ENCODE measurements at regions not wholly inside any gene's neighbourhood (a gene's known extent, or its start where the extent isn't known, plus 50 kb on each side); places are given as distances from the start of the nearest gene placed in this dataset.

GRCh38 chr2:7738596-7738995 is 821.4 kb downstream of the RNF144A start:
- Histone ChIP-seq H3K9me3 (ENCODE audit: low read depth) (no peaks in the 10 kb centered on the region), H3K9me2 (ENCODE audit: insufficient read depth) (no peaks in the 10 kb centered on the region), H3K27me3 (replicated peaks; ENCODE audit: insufficient read depth) (no peaks in the 10 kb centered on the region), H3F3A (ENCODE audit: insufficient read depth) (0 out of 2 replicates have a peak, but pooled peaks cover 8% of the 10 kb centered on the region), H3K4me1 (ENCODE audit: insufficient read depth) (peaks cover 27% of the 10 kb centered on the region), H3K9ac (no peak overlapping the region), H3K4me2 (ENCODE audit: unreplicated experiment) (no peak overlapping the region), H3K79me2 (ENCODE audit: insufficient read depth) (no peaks in the 10 kb centered on the region), H2AFZ (peak overlapping the region; percentile 33), H3K36me3 (ENCODE audit: low read depth) (no peaks in the 10 kb centered on the region), H4K20me1 (ENCODE audit: insufficient read depth) (no peaks in the 10 kb centered on the region), H3K4me3 (no peak overlapping the region), H3K27ac (peak overlapping the region; percentile 30)
- in situ Hi-C loops (cut with MboI), result no loop called here
- peak; percentile 17 for DNase-seq
- TF ChIP-seq EZH2phosphoT487 (IDR thresholded peaks at IDR 0.05; ENCODE audit: insufficient read depth, low read depth), result no peak
- TF ChIP-seq EZH2 (IDR thresholded peaks at IDR 0.05; ENCODE audit: insufficient read depth, poor library complexity, severe bottlenecking), result no peak
- 85 to 94% methylated on average over 1 of the region's 1 CpG for WGBS, 2 experiments (ENCODE audit: low coverage in 1 of 2, low lambda C conversion rate in 2 of 2, missing lambda C conversion rate in 2 of 2)

- WGBS, 2 experiments (ENCODE audit: low coverage in 1 of 2, low lambda C conversion rate in 2 of 2, missing lambda C conversion rate in 2 of 2), result 90 to 91% methylated on average over 2 of the region's 2 CpGs
Observed at GRCh38 chr2:7740114-7740513, 822.9 kb downstream of the RNF144A start.

GRCh38 chr2:7742301-7742700 is 825.1 kb downstream of the RNF144A start:
- Histone ChIP-seq H3K4me3 (no peak overlapping the region), H3K27ac (no peak overlapping the region), H4K20me1 (ENCODE audit: insufficient read depth) (no peaks in the 10 kb centered on the region), H3K4me2 (ENCODE audit: unreplicated experiment) (no peak overlapping the region), H3K36me3 (ENCODE audit: low read depth) (no peaks in the 10 kb centered on the region), H2AFZ (no peak overlapping the region), H3K9me2 (ENCODE audit: insufficient read depth) (no peaks in the 10 kb centered on the region), H3K79me2 (ENCODE audit: insufficient read depth) (no peaks in the 10 kb centered on the region), H3K27me3 (replicated peaks; ENCODE audit: insufficient read depth) (no peaks in the 10 kb centered on the region), H3K9ac (no peak overlapping the region), H3F3A (ENCODE audit: insufficient read depth) (0 out of 2 replicates have a peak, but pooled peaks cover 8% of the 10 kb centered on the region), H3K9me3 (ENCODE audit: low read depth) (no peaks in the 10 kb centered on the region), H3K4me1 (ENCODE audit: insufficient read depth) (peaks cover 25% of the 10 kb centered on the region)
- WGBS, 2 experiments (ENCODE audit: low coverage in 1 of 2, low lambda C conversion rate in 2 of 2, missing lambda C conversion rate in 2 of 2), result 76 to 83% methylated on average over 3 of the region's 3 CpGs
- DNase-seq, result no peak
- TF ChIP-seq EZH2 (IDR thresholded peaks at IDR 0.05; ENCODE audit: insufficient read depth, poor library complexity, severe bottlenecking) (no peak), EZH2phosphoT487 (IDR thresholded peaks at IDR 0.05; ENCODE audit: insufficient read depth, low read depth) (no peak)
- in situ Hi-C loops (cut with MboI), result no loop called here

More at GRCh38 chr2:7740114-7740513, 822.9 kb downstream of the RNF144A start:
- Histone ChIP-seq H3K9ac (no peak overlapping the region), H3F3A (ENCODE audit: insufficient read depth) (0 out of 2 replicates have a peak, but pooled peaks cover 8% of the 10 kb centered on the region), H3K36me3 (ENCODE audit: low read depth) (no peaks in the 10 kb centered on the region), H3K9me3 (ENCODE audit: low read depth) (no peaks in the 10 kb centered on the region), H2AFZ (no peak overlapping the region; the same call in 1 of the 2 replicates), H4K20me1 (ENCODE audit: insufficient read depth) (no peaks in the 10 kb centered on the region), H3K79me2 (ENCODE audit: insufficient read depth) (no peaks in the 10 kb centered on the region), H3K4me2 (ENCODE audit: unreplicated experiment) (no peak overlapping the region), H3K27me3 (replicated peaks; ENCODE audit: insufficient read depth) (no peaks in the 10 kb centered on the region), H3K4me1 (ENCODE audit: insufficient read depth) (peaks cover 30% of the 10 kb centered on the region), H3K27ac (no peak overlapping the region), H3K9me2 (ENCODE audit: insufficient read depth) (no peaks in the 10 kb centered on the region), H3K4me3 (no peak overlapping the region)
- peak; percentile 3 for DNase-seq
- no peak for TF ChIP-seq EZH2phosphoT487 (IDR thresholded peaks at IDR 0.05; ENCODE audit: insufficient read depth, low read depth)
- no peak for TF ChIP-seq EZH2 (IDR thresholded peaks at IDR 0.05; ENCODE audit: insufficient read depth, poor library complexity, severe bottlenecking)
- in situ Hi-C loops (cut with MboI), result no loop called here

GRCh38 chr2:7744827-7745226 is 827.6 kb downstream of the RNF144A start:
- in situ Hi-C loops (cut with MboI), result no loop called here
- Histone ChIP-seq H3K79me2 (ENCODE audit: insufficient read depth) (no peaks in the 10 kb centered on the region), H3K4me3 (no peak overlapping the region), H3K9ac (no peak overlapping the region), H3K36me3 (ENCODE audit: low read depth) (no peaks in the 10 kb centered on the region), H3K9me3 (ENCODE audit: low read depth) (no peaks in the 10 kb centered on the region), H3K9me2 (ENCODE audit: insufficient read depth) (no peaks in the 10 kb centered on the region), H2AFZ (no peak overlapping the region), H3K27me3 (replicated peaks; ENCODE audit: insufficient read depth) (no peaks in the 10 kb centered on the region), H4K20me1 (ENCODE audit: insufficient read depth) (no peaks in the 10 kb centered on the region), H3K27ac (no peak overlapping the region), H3K4me1 (ENCODE audit: insufficient read depth) (peaks cover 8% of the 10 kb centered on the region; the same call in 1 of the 2 replicates), H3F3A (ENCODE audit: insufficient read depth) (no peaks in the 10 kb centered on the region), H3K4me2 (ENCODE audit: unreplicated experiment) (no peak overlapping the region)
- TF ChIP-seq EZH2phosphoT487 (IDR thresholded peaks at IDR 0.05; ENCODE audit: insufficient read depth, low read depth) (no peak), EZH2 (IDR thresholded peaks at IDR 0.05; ENCODE audit: insufficient read depth, poor library complexity, severe bottlenecking) (no peak)
- WGBS, 2 experiments (ENCODE audit: low coverage in 1 of 2, low lambda C conversion rate in 2 of 2, missing lambda C conversion rate in 2 of 2), result 78 to 89% methylated on average over 5 of the region's 5 CpGs
- DNase-seq, result peak; percentile 10

- 27 to 39% methylated on average over 2 of the region's 2 CpGs for WGBS, 2 experiments (ENCODE audit: low coverage in 1 of 2, low lambda C conversion rate in 2 of 2, missing lambda C conversion rate in 2 of 2)
- H2AFZ ChIP-seq, result no peak overlapping the region
- no peaks in the 10 kb centered on the region for H3K36me3 ChIP-seq (ENCODE audit: low read depth)
- no peaks in the 10 kb centered on the region for H3K9me2 ChIP-seq (ENCODE audit: insufficient read depth)
- TF ChIP-seq EZH2phosphoT487 (IDR thresholded peaks at IDR 0.05; ENCODE audit: insufficient read depth, low read depth) (no peak), EZH2 (IDR thresholded peaks at IDR 0.05; ENCODE audit: insufficient read depth, poor library complexity, severe bottlenecking) (no peak)
- no peaks in the 10 kb centered on the region for H3K27me3 ChIP-seq (replicated peaks; ENCODE audit: insufficient read depth)
- no peaks in the 10 kb centered on the region for H3F3A ChIP-seq (ENCODE audit: insufficient read depth)
- H4K20me1 ChIP-seq (ENCODE audit: insufficient read depth), result no peaks in the 10 kb centered on the region
- H3K9ac ChIP-seq, result no peak overlapping the region
- DNase-seq, result peak; percentile 32
- in situ Hi-C loops (cut with MboI), result no loop called here
- H3K4me3 ChIP-seq, result no peak overlapping the region
- H3K4me2 ChIP-seq (ENCODE audit: unreplicated experiment), result no peak overlapping the region
- no peaks in the 10 kb centered on the region for H3K9me3 ChIP-seq (ENCODE audit: low read depth)
- no peak overlapping the region for H3K27ac ChIP-seq
- 0 out of 2 replicates have a peak, but pooled peaks cover 8% of the 10 kb centered on the region for H3K4me1 ChIP-seq (ENCODE audit: insufficient read depth)
- H3K79me2 ChIP-seq (ENCODE audit: insufficient read depth), result no peaks in the 10 kb centered on the region
Observed at GRCh38 chr2:7745369-7745768, 828.2 kb downstream of the RNF144A start.

All from GM23248 (cell line).